ENCODE measurements at regions not wholly inside any gene's neighbourhood (a gene's known extent, or its start where the extent isn't known, plus 50 kb on each side); places are given as distances from the start of the nearest gene placed in this dataset.

DNA sequence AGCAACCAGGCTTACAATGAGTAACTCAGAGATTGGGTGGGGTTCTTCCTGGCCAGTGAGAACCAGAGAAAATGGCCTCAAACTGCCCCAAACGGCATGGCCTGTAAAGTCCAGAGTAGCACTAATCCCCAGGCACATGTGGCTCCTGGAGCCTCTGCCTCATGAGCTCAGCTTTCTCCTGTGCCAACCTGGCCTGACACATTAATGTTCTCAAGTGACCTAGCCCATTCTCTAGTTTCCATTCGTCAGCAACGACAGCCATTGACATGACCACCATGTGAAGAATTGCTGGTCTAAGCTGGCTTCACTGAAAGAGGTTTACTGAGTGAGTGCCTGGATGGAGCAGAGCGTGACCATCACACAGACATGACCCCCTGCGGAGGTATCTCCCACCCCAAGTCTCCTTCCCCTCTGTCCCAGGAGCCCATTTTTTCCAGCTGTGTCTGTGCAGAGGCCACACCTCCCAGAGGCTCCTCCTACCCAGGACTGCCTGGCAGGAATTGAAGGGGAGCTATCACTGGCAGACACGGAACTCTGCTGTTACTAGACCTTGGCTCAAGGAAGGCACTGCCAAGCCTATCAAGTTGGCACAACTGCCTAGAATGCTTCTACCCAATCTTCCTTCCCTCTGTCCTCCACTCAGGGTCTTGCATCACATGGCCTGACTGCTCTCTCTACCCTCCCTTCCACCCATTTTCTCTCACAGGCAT, 59.0 kb upstream of the BOD1 start:
- Histone ChIP-seq H3K79me1 (ENCODE audit: low read depth, low read length) (no peaks in the 10 kb centered on the region), H2AK5ac (ENCODE audit: low read depth, low read length) (peak overlapping the region; percentile 47; the same call in 1 of the 2 replicates), H4K20me1 (replicated peaks in 1 of 2; ENCODE audit: control insufficient read depth in 1 of 2, insufficient read depth in 2 of 2, low read length in 2 of 2) (no peaks in the 10 kb centered on the region), H3K56ac (replicated peaks; ENCODE audit: insufficient read length, low read depth, low read length) (no peak overlapping the region), H2BK12ac (ENCODE audit: low read depth, low read length) (peak overlapping the region; percentile 82; the same call in 1 of the 2 replicates), H2BK20ac (ENCODE audit: low read length) (peak overlapping the region; percentile 80), H3K4me3 (ENCODE audit: extremely low read depth in 1 of 4, insufficient read depth in 2 of 4, low read depth in 3 of 4, low read length in 4 of 4) (no peak overlapping the region), H3K27me3 (replicated peaks in 1 of 4; ENCODE audit: control insufficient read depth in 3 of 4, extremely low read depth in 1 of 4, insufficient read depth in 3 of 4, low read length in 3 of 4) (no peaks in the 10 kb centered on the region), H3K23me2 (ENCODE audit: low read depth, low read length) (no peaks in the 10 kb centered on the region; the same call in 1 of the 2 replicates), H3K4me1 (replicated peaks in 1 of 4; ENCODE audit: control insufficient read depth in 3 of 4, insufficient read depth in 4 of 4, low read length in 3 of 4) (peaks cover 4 to 10% (median 8%) of the 10 kb centered on the region in 4 experiments; a peak in 5 of 7 replicates), H3K9me3 (ENCODE audit: insufficient read depth in 2 of 2, low read depth in 1 of 2, low read length in 1 of 2) (peaks cover 14 to 27% of the 10 kb centered on the region in 2 experiments), H2BK5ac (ENCODE audit: low read depth, low read length) (peak overlapping the region; percentile 63; the same call in 1 of the 2 replicates), H3K23ac (ENCODE audit: insufficient read length) (no peak overlapping the region), H3K4me2 (ENCODE audit: insufficient read depth in 1 of 2, low read depth in 2 of 2, low read length in 2 of 2) (no peak overlapping the region), H3K4ac (replicated peaks; ENCODE audit: insufficient read length, low read depth, low read length) (no peak overlapping the region), H4K91ac (replicated peaks; ENCODE audit: insufficient read length, low read length) (peak overlapping the region; percentile 75), H2AFZ (ENCODE audit: low read length) (no peak overlapping the region), H3K36me3 (ENCODE audit: control insufficient read depth in 2 of 4, insufficient read depth in 4 of 4, low read length in 3 of 4) (peaks cover 0 to 4% (median 0%) of the 10 kb centered on the region in 4 experiments; a peak in 1 of 8 replicates), H3K18ac (ENCODE audit: extremely low read depth, low read length) (0 out of 2 replicates have a peak overlapping the region, but pooled peaks have one; percentile 54), H3K14ac (ENCODE audit: insufficient read length) (no peak overlapping the region), H2BK120ac (replicated peaks; ENCODE audit: low read depth, low read length) (no peak overlapping the region), H2BK15ac (ENCODE audit: low read length) (0 out of 2 replicates have a peak overlapping the region, but pooled peaks have one; percentile 73), H3K79me2 (ENCODE audit: control insufficient read depth in 1 of 2, insufficient read depth in 2 of 2, low read length in 2 of 2) (no peaks in the 10 kb centered on the region), H3K27ac (ENCODE audit: low read depth, low read length) (no peak overlapping the region), H3K9ac (replicated peaks in 1 of 4; ENCODE audit: extremely low read depth in 1 of 4, low read depth in 3 of 4, low read length in 3 of 4) (no peak overlapping the region), H4K8ac (ENCODE audit: extremely low read depth, insufficient read depth, low read length) (no peak overlapping the region), H4K5ac (ENCODE audit: insufficient read length, low read depth, low read length) (no peak overlapping the region)
- DNase-seq (ENCODE audit: low read depth in 1 of 2, low spot score in 2 of 2) = no peak
- ChIA-PET CTCF (ENCODE audit: partially characterized antibody) (no interaction called here), POLR2A (ENCODE audit: partially characterized antibody) (no interaction called here)
- no peak for TF ChIP-seq CREB1 (IDR thresholded peaks at IDR 0.05)
- TF ChIP-seq KDM1A (IDR thresholded peaks at IDR 0.05; ENCODE audit: borderline replicate concordance, low read length) = no peak
- TF ChIP-seq, protein P1, sequence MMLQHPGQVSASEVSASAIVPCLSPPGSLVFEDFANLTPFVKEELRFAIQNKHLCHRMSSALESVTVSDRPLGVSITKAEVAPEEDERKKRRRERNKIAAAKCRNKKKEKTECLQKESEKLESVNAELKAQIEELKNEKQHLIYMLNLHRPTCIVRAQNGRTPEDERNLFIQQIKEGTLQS (IDR thresholded peaks at IDR 0.05; ENCODE audit: insufficient read depth, low read depth, low read length) = no peak
- FAIRE-seq = no peak
- WGBS, 2 experiments (ENCODE audit: extremely low coverage in 1 of 2, insufficient coverage in 1 of 2, insufficient read length in 1 of 2, insufficient replicate concordance in 2 of 2, low coverage in 1 of 2, low lambda C conversion rate in 2 of 2, missing lambda C conversion rate in 1 of 2) = 97% methylated on average over 6 of the region's 6 CpGs; no CpG with 5 or more reads in 1 of the 2 experiments
